CD4-positive, alpha-beta T cell treated with Interleukin-17A for 4 hours (primary cell): ENCODE measurements at regions not wholly inside any gene's neighbourhood (a gene's known extent, or its start where the extent isn't known, plus 50 kb on each side); places are given as distances from the start of the nearest gene placed in this dataset.

ENCODE experiments used
- DNase-seq: peaks from one replicate; pipeline ENCODE4 v3.0.0-alpha.2; 2020; ENCODE audit warnings: mixed read lengths

GRCh38 chr21:28781602-28782276, 210.9 kb downstream of the LTN1 start:
- DNase-seq = no peak

GRCh38 chr21:28779914-28780313, 212.8 kb downstream of the LTN1 start:
- DNase-seq = no peak

GRCh38 chr21:28776251-28776650, 216.4 kb downstream of the LTN1 start:
- no peak for DNase-seq

GRCh38 chr21:28775071-28775470, 217.6 kb downstream of the LTN1 start:
- no peak for DNase-seq

GRCh38 chr21:28773036-28773435, 219.6 kb downstream of the LTN1 start:
- no peak for DNase-seq

GRCh38 chr21:28771790-28772501, 220.7 kb downstream of the LTN1 start:
- no peak for DNase-seq

GRCh38 chr21:28770867-28771661, 221.6 kb downstream of the LTN1 start:
- DNase-seq = no peak

GRCh38 chr21:28769683-28770082, 223.0 kb downstream of the LTN1 start:
- no peak for DNase-seq

GRCh38 chr21:28768753-28769152, 223.9 kb downstream of the LTN1 start:
- DNase-seq = no peak

- DNase-seq = no peak
Measured at GRCh38 chr21:28767523-28767922, 225.2 kb downstream of the LTN1 start.

GRCh38 chr21:28763809-28764418, 228.8 kb downstream of the LTN1 start:
- DNase-seq = no peak

GRCh38 chr21:28762357-28762735, 230.3 kb downstream of the LTN1 start:
- DNase-seq = no peak

- no peak for DNase-seq
Measured at GRCh38 chr21:28761674-28762356, 230.9 kb downstream of the LTN1 start.

GRCh38 chr21:28758883-28759242, 233.8 kb downstream of the LTN1 start:
- no peak for DNase-seq

- DNase-seq = no peak
Measured at GRCh38 chr21:28758042-28758882, 234.4 kb downstream of the LTN1 start.

GRCh38 chr21:28754862-28755261, 237.8 kb downstream of the LTN1 start:
- DNase-seq = no peak

- no peak for DNase-seq
Measured at GRCh38 chr21:28754127-28754611, 238.5 kb downstream of the LTN1 start.

- DNase-seq = no peak
Measured at GRCh38 chr21:28752131-28752530, 240.5 kb downstream of the LTN1 start.

GRCh38 chr21:28751176-28751575, 241.5 kb downstream of the LTN1 start:
- no peak for DNase-seq

- DNase-seq = no peak
Measured at GRCh38 chr21:28750565-28750964, 242.1 kb downstream of the LTN1 start.

- no peak for DNase-seq
Measured at GRCh38 chr21:28749536-28749935, 243.1 kb downstream of the LTN1 start.

GRCh38 chr21:28747464-28747863, 245.2 kb downstream of the LTN1 start:
- no peak for DNase-seq
